GM18868 (cell line): ENCODE measurements at regions not wholly inside any gene's neighbourhood (a gene's known extent, or its start where the extent isn't known, plus 50 kb on each side); places are given as distances from the start of the nearest gene placed in this dataset.

ENCODE experiments used
- ATAC-seq: cut with Tn5 transposase; IDR thresholded peaks from one replicate; pipeline ENCODE4 v1.9.1; 2021; ENCODE audit warnings: mild to moderate bottlenecking, moderate library complexity; ENCODE audit not compliant: unreplicated experiment

DNA sequence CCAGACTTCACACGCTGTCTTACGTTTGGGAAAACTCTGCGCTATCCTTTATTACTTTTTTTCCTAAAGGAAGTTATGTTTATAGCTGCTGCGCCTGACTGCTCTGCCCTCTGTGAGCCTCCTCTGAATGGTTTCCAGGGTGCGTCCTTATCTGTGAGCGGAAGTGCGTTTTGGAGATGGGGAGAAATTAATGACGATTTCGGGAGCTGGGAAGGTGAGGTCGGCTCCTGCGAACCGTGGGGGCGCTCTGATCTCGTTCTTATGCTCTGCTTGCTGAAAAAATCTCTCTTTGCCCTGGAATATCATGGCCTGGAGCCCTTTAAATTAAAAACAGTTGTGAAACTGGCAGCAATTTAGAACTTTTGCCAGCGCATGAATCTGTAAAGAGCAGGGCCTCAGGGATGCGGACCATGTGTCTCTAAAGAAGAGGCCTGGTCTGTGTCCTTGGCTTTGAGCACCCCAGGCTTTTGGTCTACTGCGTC lies 135.7 kb upstream of the ZFHX3 start:
- ATAC-seq: no peak

DNA sequence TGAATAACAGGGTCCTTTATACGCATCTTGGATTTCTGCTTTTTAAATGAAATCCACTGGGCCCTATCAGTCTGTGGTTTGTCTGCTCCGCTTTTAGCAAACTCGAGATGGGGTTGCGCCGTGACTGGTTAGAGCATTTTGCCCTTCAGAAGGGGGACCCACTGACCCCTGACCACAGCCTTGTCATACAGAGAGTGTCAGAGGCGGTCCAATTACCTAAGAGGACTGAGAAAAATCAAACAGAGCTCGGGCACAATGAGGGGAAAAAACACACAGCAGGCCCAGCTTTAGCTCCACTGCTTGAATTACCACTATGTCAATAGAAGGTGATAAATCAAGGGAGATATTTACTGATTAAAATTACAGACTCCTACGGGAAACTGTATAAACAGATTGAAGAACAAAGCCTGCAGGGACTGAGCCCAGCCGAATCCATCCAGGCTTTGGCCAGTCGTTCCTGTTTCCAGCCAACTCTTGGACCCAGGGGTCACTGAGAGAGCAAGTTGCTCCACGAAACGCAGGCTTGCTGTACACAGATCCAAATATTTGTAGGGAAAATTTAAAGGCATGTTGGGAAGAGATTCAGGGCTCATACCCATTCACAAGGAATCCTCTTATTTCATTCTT lies 131.9 kb upstream of the ZFHX3 start:
- ATAC-seq: peak; percentile 98

DNA sequence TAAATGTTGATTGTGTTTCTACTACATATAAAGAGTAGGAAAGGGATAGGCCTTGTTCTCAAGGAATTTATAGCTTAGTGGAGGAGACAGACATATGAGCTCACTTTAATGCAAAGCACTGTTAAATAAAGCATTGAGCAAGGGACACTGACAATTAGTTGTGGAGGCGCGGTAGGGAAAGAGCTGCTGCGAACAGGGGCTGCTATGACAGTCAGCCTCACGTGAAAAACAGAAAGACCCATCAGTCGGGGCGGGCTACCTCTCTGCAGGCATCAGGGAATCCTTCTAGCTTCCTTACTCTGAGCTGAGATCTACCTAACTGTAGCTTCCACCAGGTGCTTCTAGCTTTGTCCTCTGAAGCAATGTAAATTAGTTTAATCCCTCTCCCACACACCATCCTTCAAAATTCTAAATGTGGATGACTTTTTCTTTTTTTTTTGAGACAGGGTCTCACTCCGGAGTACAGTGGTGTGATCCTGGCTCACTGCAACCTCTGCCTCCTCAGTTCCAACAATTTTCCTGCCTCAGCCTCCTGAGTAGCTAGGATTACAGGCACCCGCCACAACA lies 129.9 kb upstream of the ZFHX3 start:
- no peak for ATAC-seq

GRCh38 chr16:73176577-73177013 lies 128.7 kb upstream of the ZFHX3 start:
- no peak for ATAC-seq

- no peak for ATAC-seq
Measured at GRCh38 chr16:73172973-73173709, 125.2 kb upstream of the ZFHX3 start.

DNA sequence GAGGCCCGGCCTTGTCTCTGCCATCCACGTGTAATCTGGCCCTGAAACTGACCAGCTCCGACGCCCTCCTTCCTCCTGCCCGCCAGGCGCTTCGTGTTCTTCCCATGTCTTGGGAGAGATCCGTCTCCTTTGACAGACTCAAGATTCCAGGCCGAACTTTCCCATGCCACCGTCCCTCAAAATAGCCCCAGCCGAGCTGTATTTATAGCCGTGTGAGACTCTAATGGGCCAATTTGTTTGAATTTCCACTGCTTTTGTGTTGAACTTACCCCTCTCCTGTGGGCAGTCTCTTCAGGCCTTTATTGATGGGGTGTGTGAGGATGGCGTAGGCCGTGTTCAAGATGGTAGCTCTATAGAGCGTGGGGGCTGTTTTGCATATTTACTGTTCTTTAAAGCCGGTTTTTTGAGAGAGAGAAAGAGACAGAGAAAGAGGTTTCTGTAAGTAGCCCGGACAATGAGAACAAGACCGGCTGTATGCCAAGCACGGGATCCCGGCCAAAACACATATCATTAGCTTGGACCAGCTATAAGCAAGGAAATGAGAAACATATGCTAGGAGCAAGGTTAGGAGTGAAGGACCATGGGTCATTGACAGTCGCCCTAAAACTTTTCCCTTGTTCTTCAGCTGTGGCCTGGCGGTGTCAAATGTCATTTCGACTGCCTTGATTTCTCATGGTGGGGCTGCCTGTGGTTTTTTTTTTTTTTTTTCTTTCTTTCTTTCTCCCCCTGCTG lies 124.5 kb upstream of the ZFHX3 start:
- no peak for ATAC-seq

- no peak for ATAC-seq
Measured at GRCh38 chr16:73171901-73172240, 123.9 kb upstream of the ZFHX3 start.

DNA sequence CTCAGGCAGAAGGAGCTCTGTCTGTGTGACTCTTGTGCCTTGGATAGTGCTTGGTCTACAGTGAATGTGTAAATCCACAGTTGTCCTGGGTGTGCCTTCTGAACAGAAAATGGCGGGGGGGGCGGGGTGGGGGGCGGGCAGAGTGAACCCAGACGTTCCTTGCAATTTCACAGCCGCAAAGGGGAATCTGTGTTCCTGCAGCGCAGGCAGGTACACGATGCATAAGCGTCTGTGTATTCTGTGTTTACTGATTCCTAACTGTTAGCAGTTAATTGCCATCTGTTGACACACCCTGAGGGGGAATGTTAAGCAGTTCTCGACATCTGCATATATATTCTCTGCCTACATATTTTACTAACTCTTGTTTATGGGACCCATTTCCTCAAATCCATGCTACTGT lies 123.5 kb upstream of the ZFHX3 start:
- no peak for ATAC-seq

DNA sequence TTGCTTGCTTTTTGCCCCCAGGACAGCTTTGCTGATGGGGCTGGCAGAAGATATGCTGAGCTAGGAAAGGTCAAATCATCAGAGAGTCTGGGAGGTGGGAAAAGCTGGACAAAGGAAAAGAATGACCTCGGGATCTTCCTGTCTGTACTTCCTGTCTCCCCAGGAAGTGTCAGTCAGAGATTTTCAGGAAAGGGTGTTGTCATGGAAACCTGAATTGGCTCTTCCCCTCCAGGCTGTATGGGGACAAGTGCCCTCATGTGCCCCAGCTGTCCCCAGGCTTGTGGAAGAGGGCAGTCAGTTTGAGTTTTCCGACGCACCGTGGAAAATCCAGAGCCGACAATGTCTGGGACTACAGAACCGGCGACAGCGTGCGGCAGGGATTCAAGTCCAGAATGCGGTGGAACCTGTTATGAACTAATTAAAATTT lies 122.7 kb upstream of the ZFHX3 start:
- no peak for ATAC-seq

- no peak for ATAC-seq
Measured at GRCh38 chr16:73166947-73167550, 119.1 kb upstream of the ZFHX3 start.

GRCh38 chr16:73166441-73166851 lies 118.5 kb upstream of the ZFHX3 start:
- ATAC-seq: no peak

GRCh38 chr16:73163238-73163815 lies 115.4 kb upstream of the ZFHX3 start:
- ATAC-seq: no peak

DNA sequence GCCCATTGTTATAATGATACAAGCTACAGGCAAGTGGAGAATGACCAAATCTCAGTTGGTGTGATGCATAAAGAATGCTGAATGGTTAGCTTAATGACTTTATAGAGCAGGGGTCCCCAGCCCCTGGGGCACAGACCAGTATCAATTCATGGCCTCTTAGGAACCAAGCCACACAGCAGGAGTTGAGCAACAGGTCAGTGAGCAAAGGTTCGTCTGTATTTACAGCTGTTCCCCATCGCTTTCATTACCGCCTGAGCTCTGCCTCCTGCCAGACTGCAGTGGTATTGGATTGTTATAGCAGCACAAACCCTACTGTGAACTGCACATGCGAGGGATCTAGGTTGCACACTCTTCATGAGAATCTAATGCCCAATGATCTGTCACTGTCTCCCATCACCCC lies 114.0 kb upstream of the ZFHX3 start:
- ATAC-seq: no peak

DNA sequence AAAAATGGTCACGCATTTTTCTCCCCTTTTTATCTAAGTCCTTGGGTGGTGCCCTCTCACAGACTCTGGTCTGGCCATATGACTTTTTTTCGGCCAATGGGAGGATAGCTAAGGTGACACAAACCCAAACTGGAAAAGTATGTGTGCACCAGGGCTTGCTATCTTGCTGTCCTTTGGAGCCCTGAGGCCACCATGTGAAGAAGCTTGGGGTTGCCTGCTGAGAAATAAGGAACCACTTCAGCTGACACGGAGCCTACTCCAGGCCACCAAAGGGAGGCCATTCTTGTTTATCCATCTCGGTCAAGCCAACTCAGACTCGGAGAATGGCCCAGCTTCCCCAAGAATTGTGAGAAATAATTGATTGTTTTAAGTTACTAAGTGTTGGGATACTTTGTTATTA lies 111.4 kb upstream of the ZFHX3 start:
- no peak for ATAC-seq

- no peak for ATAC-seq
Measured at GRCh38 chr16:73157861-73158260, 109.9 kb upstream of the ZFHX3 start.

GRCh38 chr16:73154063-73154870 lies 106.3 kb upstream of the ZFHX3 start:
- no peak for ATAC-seq

DNA sequence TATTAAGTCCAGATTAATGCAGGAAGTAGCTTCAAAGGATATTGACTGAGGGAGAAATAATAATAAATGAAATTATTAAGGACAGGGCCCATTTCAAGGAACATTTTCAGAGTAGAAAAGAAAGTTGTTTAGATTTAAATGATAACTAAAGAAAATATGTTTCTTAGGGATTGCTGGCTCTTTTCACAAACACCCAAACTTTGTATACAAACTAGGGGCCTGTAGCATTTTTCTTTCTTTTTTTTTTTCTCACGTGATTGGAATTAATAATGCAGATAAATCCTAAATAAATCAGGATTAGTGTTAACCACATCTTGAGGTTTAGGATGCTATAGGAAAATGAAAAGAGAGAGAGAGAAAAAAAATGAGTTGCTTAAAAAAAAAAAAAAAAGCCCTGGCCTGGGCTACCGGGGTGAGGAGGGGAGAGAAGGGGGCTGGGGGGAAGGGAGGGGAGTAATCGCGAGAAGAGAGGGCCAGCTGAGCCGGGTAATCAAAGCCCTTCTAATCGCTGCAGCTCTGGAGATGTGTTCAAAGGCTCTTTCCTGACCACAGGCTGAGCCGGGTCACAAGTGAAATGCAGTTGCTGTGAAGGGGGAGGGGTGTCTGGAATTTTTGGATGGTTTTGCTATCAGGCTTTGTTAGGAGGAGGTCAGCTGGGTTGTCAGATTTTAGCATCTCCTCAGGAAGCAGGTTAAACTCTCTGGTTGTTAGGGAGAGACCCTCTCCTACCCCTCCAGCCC lies 104.6 kb upstream of the ZFHX3 start:
- ATAC-seq: no peak

DNA sequence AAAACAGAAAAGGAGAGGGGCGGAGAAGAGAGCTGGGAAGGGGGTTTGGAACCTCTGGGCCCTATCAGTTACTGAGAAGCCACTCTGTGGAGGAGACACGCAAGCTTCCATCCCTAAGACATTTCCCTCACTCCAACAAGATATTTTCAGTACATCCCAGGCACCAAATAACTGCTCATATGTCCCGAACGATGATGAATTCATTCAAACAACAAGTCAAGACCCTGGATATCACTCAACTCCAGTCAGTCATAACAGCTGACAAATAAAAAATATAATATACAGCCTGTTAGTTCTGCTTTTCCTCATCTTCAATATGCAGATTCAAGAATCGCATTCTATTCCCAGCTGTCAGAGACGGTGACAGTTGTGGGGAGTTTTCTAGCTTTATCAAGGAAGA lies 104.0 kb upstream of the ZFHX3 start:
- no peak for ATAC-seq

DNA sequence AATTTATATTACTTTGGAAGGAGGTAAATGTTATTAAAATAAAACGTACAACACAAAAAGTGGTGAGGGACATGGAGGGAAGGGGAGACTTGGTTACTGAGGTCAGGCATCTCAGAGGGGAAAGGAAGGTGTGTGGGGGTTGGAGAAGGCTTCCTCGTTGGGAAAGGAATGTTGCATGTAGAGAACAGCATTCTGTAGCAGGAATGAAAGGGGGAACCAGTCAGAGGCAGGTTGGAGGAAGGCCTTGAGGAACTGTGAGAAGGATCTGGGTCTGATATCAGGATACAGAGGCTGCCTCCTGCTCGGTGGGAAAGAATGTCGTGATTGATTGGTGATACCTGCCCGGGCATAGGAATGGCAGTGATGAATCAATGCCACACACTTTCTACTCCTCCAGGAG lies 103.3 kb upstream of the ZFHX3 start:
- no peak for ATAC-seq
